Myocyte (in vitro differentiated cells): ENCODE measurements at regions not wholly inside any gene's neighbourhood (a gene's known extent, or its start where the extent isn't known, plus 50 kb on each side); places are given as distances from the start of the nearest gene placed in this dataset.
"Not testable (repeated sequence)": the region's sequence is repeated elsewhere in the genome, so short reads cannot be mapped to it uniquely, and the experiment has no call there.

Source experiments
- DNase-seq: peaks from one replicate; pipeline ENCODE4 v3.0.0-alpha.2; 2012; ENCODE audit warnings: low read depth

DNA sequence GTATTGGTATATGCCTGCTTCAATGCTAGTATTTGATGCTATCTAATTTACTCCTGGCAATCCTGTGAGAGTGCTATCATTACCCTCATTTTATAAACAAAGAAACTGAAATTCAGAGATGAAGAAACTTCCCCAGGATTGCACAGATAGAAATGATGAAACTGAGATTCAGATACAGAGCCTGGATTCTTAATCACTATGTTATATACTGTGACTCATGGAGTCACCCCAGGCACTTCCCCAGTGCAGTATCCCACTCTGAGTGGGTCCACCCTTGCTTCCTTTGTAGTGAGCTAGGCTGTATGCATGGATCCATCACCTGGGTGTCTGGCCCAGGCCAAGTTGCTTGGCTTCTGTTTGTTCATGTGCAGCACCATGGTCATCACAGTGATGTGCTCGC is 133.9 kb downstream of the TRIM43 start:
- DNase-seq, result not testable (repeated sequence)

DNA sequence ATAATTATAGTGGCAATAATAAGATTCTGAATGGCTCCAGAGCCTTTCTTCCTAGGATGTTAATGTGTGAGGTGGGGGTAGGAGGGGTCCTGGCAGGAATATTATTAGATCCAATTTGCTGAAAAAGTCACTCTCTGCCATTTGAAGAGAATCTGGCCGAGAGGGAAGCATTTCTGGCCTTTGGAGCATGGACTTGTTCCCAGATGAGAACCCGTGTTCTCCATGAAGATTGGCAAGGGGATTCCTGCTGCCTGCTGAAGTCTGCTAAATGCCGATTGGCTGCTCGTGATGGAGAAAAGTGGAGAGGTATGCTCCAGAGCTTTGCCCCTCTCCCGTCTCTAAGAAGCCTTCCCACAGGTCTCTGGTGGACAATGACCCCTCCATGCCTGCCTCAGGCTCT is 135.6 kb downstream of the TRIM43 start:
- DNase-seq, result not testable (repeated sequence)

DNA sequence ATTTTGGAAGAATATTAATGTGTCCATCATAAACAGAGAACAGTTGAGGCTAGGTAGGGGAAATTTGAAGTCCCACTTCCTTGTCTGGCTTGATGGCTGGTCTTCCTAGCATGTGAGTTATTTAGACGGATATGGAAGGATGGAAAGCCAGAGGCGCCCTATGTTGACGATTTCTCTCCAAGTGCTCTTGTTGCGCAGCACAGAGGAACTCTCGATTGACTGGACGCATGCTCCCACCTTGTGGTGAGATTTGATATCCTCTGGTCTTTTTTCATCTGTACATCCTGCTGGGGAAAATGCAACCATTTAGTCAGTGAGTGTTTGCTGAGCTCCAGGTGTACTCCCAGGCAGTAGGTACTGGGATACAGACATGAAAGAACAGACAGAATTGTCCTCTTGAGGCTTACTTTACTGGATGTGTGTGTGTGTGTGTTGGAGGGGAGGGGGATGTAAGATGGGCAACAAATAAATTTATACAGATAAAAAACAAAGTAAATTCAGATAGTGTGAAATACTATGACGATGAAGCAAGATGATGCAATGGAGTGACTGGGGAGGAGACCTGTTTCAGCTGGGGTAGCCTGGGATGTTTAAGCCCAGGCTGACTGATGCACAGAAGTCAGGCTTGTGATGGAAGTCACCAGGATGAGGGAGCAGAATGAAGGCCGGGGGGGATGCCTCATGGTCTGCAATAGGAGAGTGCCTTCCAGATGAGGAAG is 137.2 kb downstream of the TRIM43 start:
- peak; percentile 82 for DNase-seq

DNA sequence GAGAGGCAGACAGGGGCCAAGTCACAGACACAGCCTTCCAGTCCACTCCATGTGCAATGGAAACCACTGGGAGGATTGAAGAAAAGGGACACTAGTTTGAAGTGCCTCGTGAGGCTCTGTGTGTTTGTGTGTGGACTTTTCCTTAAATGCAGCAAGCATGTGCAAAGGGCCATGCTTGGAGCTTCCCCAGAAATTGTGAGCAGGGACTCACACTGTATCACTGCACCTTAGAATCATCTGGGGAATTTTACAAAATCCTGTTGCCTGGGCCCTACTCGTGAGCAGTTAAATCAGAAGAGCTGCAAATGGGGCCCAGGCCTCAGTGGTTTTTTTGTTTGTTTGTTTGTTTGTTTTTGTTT is 137.8 kb downstream of the TRIM43 start:
- no peak for DNase-seq

DNA sequence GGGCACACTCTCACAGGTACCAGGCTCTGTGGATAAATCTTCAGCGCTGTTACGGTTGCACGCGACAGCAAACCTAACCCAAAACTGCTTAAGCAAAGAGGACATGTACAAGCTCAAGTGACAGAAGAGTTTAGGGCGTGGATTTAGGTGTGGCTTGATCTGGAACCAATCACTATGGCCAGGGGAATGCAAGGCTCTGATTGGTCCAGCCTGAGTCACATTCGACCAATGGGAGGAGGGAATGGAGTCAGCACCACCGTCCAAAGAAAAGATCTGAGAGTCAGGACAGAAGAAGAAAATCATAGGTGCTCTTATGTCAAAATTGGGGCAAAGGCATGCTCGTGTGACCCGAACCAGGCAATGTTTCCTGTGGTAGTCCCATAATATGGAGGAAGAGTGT is 139.0 kb downstream of the TRIM43 start:
- DNase-seq, result no peak

GRCh38 chr2:95734976-95735890 is 143.4 kb downstream of the TRIM43 start:
- no peak for DNase-seq

GRCh38 chr2:95738301-95738700 is 146.5 kb downstream of the TRIM43 start:
- DNase-seq, result no peak

DNA sequence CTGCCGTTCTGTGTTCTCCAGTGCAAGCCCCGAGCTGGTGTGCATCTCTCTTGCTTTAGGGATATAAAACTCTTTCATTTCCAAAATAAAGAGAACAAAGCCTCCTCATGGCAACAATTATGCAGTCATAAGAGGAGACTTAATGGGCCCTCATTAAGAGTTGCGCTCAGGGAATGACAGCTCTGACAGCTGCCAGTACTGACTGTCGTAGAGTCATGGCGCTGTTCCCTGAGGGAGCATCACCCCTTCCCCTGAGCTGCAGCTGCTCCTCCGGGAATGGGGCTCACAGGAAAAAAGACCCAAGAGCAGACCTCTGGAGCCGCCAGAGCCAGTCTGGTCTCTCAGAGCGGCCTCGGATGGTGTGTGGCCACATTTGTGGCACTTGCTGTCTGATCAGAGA is 160.3 kb downstream of the TRIM43 start:
- not testable (repeated sequence) for DNase-seq

DNA sequence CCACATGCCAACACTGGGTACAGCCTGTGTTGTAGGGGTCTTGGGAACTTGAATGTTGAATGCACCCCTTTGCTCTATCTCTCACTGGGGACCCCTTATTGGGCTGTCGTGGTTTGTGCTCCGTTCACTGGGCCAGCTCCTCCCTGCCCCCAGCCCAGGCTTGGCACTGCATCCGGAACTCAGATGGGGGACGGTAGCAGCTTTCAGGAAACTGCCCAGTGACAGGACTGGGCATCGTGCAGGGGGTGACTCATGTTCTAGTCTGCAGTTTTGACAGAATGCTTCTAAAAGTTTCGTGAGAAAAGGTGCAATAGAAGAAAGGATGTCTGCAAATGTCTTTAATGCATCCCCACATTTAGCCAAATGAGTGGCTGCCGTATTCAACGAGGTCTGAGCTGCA is 162.0 kb downstream of the TRIM43 start:
- not testable (repeated sequence) for DNase-seq

DNA sequence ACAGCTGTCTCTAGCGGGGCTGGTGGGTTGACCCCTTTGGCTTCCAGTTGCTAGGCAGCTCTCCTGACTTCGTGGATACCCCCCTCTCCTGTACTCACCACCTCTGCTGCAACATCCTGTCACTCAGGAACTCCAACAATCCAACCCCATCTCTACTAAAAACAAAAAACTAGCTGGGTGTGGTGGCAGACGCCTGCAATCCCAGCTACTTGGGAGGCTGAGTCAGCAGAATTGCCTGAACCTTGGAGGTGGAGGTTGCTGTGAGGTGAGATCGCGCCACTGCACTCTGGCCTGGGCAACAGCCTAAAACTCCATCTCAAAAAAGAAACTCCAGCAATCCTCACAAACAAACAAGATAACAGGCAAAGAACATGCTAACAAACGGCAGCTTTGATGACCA is 162.4 kb downstream of the TRIM43 start:
- not testable (repeated sequence) for DNase-seq

GRCh38 chr2:95754819-95755563 is 163.2 kb downstream of the TRIM43 start:
- DNase-seq, result not testable (repeated sequence)

DNA sequence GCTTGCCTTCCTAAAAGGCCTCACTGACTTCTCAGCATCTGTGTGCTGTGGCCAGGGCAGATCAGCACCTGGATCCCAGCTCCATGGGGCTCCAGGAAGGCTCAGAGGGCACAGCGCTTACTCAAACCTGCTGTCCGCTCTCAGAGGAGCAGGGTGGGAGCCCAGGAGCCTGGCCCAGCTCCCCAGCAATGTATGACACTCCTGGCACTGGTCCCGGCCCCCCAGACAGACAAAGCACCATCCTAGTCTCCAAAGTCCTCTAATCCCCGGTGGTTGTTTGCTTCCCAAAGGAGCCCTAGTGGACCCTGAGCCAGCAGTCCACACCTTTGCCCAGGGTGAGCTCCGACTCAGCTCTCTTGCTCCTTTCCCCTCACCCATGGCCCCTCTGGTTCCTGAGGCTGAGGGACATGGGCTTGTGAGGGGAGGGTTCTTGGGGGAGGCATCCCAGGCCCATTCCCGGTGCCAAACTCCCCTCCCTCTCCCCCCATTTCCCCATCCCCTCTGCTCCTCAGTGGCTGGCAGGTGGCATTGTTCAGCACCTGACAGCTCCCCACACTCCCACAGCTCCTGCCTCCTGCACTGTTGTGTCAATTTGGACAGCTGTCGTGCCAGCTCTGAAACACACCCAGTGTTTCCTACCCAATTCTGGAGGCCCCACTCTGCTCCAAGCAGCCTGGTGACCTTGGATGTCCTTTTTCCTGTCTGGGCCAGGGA is 164.3 kb downstream of the TRIM43 start:
- not testable (repeated sequence) for DNase-seq

DNA sequence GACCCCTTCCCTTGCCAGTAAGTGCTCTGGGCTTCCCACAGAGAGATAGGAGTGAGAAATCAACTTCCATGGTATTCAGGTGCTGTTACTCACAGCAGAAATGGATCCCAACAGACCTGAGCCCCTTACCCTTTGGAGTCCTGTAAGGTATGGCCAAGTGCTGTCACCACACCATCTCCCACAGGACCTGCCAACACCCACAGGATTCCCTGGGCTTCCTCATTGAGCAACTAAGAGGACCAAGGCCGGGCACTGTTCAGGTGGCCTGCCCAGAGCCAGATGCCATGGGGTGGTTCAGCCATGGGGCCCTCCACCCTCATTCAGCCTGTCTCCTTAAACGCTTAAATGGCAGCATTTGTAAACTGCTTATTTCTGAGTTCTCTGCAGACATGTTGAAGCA is 166.2 kb downstream of the TRIM43 start:
- DNase-seq, result no peak

DNA sequence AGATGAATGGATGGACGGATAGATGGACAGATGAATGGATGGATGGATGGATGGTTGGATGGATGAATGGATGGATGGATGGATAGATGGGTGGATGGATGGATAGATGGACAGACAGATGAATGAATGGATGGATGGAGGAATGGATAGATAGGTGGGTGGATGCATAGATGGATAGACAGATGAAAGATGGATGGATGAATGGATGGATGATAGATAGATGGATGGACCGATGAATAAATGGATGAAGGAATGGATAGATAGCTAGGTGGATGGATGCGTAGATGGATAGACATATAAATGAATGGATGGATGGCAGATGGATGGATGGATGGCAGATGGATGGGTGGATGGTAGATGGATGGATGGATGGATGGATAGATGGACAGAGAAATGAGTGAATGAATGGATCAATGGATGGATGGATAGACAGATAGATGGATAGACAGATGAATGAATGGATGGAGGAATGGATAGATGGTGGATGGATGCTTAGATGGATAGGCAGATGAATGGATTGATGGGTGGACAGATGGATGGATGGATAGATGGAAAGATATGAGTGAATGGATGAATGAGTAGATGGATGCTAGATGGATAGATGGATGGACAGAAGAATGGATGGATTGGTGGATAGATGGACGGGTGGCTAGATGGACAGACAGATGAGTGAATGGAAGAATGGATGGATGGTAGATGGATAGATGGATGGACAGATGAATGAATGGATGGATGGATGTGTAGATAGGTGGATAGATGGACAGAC is 167.9 kb downstream of the TRIM43 start:
- DNase-seq, result no peak

- DNase-seq, result peak; percentile 57
Measured at GRCh38 chr2:95760806-95761525, 169.2 kb downstream of the TRIM43 start.

DNA sequence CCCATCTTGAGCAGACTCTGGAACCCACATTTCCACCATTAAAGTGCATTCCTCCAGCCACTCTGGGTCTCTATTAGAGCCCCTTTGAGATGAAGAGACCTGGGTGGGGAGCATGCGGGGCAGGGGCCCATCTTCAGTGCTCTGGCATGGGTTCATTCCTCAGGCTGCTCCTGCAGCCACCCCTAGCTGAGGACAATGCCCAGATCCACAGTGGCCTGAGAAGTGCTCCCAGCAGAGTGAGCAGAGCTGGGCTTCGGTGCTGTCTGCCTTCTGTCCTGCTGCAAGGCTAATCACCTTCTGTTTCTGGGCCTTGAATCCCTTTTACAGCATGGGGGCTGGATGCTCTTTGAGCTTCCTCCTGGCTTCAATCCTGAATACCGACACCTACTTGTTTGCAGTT is 169.8 kb downstream of the TRIM43 start:
- DNase-seq, result no peak

DNA sequence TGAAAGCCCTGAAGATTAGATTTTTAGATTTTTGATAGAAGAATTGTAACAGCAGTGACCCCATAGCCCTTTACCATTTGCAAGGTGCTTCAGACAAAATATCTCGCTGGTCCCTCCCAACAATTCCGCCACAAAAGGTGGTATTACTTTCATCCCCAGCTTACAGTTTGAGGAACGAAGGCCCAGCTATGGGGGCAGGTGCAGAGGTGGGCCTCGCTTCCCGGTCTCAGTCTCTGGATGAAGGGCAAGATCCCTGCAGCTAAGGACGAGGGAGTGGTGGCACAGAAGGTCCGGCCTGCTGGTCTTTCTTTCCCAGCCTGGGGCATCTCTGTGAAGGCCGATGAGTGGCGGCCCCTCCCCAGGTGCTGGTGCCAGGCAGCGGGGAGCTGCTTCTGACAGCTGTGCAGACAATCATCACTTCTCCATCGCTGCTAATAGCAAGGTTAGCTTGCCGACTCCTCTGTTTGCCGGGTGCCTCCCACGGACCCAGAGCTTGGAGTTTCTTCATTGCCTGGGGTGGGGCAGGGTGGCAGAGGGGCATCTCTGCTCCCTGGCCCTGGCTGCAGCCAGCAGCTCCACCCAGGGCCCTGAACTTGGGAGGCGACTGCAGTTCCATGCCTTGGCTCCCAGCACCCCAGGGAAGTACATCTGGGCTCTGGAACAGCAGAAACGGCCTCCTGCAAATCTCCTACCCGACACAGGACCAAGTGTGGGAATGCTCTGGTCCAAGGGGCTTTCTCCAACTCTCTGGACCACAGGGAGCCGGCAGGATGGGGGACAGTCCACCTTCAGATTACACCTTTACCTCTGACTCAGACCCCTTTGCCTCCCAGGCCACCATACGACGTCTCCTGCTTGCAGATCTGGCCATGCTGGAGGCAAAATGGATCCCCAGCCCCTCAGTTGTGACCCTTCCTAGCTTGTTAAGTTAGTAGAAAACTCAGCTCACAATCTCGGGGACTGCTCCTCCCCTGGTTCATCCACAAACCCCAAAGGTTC is 170.5 kb downstream of the TRIM43 start:
- DNase-seq, result not testable (repeated sequence)

DNA sequence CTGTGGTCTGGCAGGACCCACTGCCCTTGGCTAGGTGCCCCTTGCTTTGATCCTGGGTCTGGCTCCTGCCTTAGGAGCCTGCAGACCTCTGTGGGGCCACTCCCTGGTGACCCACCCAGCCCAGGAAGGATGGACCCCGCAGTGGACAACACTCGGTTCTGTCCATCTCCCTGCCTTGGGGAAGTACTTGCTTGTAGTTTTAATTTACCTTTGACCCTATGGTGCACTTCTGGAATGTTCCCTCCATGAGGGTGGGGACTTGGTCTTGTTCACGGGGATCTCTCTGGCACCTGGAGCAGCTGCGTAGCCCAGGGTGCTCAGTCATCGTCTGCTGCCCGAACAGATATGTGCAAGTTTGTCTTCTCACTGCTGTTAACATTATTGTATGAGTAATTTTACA is 171.3 kb downstream of the TRIM43 start:
- DNase-seq, result not testable (repeated sequence)
